HG02798 (cell line): ENCODE measurements at regions not wholly inside any gene's neighbourhood (a gene's known extent, or its start where the extent isn't known, plus 50 kb on each side); places are given as distances from the start of the nearest gene placed in this dataset.

ENCODE experiments used
- ATAC-seq: cut with Tn5 transposase; IDR thresholded peaks from one replicate; pipeline ENCODE4 v1.9.1; 2021; ENCODE audit warnings: mild to moderate bottlenecking; ENCODE audit not compliant: unreplicated experiment, poor library complexity

DNA sequence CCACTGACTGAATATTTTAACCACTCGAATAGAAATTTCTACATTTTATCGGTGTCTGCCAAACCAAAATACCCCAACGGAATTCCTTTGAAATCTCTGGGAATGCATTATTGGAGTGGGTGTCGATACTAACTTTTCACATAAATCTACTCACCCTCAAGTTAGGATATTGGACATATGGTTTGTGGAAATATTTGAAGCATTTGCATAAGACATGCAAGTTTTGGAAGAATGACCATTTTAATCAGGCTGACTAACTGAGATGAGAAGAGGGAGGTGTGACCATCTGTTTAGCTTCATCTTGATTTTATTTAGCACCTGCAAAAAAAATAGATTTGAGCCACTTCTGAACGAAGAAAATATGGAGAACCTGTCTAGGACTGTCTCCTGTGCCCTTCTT, 61.2 kb downstream of the KLF6 start:
- no peak for ATAC-seq

- no peak for ATAC-seq
Observed at GRCh38 chr10:3720228-3721019, 64.6 kb downstream of the KLF6 start.

DNA sequence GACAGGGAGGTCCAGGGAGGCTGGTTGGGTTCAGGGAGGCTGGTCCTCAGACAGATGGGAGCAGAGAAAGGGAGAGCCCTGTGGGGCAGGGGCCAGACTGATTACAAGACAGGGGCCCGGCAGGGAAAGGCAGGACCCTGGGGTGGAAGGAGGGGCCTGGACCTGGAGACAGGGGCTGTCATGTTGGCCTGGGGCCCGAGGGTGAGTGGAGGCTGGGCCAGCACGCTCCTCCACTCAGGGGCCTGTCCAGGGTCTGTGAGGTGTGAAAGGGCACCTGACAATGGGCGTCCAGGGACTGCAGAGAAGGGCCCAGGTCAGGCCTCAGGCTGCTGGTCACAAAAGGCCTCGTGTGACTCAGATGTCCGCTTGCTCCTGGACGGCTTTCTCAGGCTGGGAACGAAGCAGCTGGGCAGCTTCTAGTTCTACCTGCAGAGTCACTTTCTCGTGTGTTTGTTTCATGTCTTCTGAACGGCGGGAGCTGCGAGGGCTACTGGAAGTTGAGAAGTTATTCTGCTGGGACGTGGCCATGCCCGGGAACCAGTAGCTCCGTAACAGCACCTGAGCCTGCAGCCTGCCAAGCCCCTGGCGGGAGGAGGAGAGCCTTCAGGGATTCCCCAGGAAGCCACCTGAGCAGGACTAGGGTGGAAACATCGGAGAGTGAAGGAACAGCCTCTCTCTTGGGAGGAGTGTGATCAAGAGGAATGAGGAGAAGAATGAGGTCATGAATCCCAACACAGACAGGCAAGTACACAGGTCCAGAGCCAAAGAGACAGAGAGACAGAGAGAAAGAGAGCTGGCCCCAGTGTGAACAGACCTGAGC, 65.8 kb downstream of the KLF6 start:
- no peak for ATAC-seq

DNA sequence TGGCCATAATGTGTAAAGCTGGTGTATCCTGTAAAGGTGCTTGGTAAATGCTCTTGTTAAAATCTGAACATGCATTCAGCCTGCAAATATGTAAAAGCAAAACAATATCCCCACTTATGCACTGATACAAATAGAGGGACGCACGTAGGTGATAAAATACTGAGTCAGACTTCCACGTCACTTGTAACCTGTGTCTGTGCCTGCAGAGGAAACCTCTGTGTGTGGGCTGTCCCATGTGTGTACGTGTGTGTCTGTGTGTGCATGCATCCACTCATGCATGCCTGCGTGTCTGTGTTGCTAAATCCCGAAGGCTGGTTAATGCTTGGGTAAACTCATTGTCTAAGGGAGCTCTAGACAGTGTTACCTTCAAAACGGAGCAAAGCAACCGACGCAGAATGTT, 68.9 kb downstream of the KLF6 start:
- no peak for ATAC-seq

- no peak for ATAC-seq
Observed at GRCh38 chr10:3714967-3715366, 70.0 kb downstream of the KLF6 start.

DNA sequence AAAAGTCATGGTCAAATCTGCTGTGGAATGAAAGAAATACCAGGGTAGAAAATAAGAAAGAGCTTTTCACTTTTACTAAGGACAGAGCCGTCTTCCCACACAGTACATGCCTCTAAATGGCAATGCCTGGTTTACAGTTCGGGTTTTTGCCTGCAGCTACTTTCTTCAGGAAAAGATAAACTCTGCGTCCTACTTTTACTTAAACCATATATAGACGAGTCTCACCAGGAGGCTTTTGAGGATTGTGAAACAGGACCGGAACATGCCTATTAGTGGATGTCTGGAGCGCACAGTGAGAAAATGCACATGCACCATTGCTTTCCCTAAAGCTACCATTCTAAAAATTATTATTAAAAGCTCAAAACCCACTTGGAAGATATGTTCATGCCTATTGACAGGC, 70.5 kb downstream of the KLF6 start:
- ATAC-seq, result no peak

- ATAC-seq, result no peak
Observed at GRCh38 chr10:3712707-3713106, 72.3 kb downstream of the KLF6 start.

GRCh38 chr10:3711918-3712317, 73.1 kb downstream of the KLF6 start:
- no peak for ATAC-seq

- ATAC-seq, result no peak
Observed at GRCh38 chr10:3710764-3711163, 74.2 kb downstream of the KLF6 start.

GRCh38 chr10:3709456-3710060, 75.5 kb downstream of the KLF6 start:
- no peak for ATAC-seq

GRCh38 chr10:3708852-3709251, 76.2 kb downstream of the KLF6 start:
- no peak for ATAC-seq

DNA sequence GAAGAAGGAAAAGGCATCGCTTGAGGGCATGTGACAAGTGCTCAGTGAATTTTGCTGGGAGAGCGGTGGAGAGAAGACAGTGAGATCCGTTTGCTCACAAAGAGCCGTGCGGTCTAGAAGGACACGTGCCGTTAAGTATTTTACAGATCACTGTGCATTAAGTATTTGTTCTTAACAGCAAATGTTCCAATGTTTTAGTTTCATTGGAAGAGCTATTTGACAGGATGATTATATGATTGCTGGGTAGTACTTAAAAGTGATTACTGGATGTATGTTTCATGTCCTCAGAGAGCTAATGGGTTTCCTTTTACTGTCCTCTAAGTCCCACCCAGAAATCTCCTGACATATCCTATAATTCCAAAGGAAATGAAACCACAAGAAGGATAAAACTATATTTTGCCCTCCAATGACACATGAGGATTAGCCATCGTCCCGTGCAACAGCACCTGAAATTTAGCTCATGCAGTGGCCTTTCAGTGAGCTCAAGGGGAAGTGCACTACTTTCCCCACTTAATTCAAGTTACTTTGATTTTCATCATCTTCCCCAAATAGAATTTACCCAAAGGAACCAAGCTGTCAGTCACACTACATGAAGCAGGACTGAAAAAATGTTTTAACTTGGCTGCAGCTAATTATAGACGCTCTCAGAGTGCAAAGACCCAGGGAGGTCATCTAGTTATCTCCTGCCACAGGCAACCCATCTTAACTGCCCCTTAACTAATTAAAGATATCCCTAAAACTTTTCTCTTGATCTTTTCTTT, 80.3 kb downstream of the KLF6 start:
- ATAC-seq, result no peak

- ATAC-seq, result no peak
Observed at GRCh38 chr10:3702569-3702968, 82.4 kb downstream of the KLF6 start.

DNA sequence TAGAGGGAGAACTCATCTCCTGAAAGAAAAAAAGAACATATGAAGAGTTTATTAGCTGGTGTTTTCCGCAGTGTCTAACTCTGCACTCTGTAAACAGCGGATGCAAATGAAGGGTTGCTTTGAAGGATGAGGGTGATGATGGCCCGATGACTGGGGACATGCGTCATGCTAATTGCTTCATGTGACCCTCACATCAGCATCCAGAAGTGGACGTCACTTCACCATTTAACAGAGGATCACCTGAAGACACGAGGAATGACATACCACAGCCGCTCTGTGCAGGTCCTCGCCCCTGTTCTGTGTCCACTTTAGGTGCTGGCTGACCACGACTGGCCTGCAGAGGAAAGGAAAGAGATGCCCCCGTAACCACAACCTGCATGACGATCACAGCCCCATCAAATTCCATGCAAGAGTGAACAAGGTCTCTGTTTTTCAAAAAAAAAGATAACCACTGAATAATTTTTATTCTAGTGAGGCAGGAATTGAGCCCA, 82.9 kb downstream of the KLF6 start:
- ATAC-seq, result no peak

DNA sequence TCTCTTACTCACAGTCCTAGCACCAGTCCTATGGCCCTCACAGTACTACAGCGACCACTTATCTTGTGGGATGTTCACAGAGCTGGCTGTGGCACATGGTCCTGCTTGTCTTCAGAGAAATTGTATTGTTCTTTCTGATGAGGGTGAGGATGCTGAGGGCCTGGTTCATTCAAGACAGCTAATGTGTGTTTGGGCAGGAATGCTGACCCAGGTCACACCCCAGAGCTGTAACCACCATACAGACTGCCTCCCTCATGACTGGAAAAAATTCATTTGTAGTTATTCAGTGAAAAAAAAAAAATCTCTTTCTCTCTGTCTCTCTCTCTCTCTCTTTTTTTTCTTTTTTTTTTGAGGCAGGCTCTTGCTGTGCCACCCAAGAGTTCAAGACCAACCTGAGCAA, 83.5 kb downstream of the KLF6 start:
- ATAC-seq, result no peak

- no peak for ATAC-seq
Observed at GRCh38 chr10:3700531-3701076, 84.4 kb downstream of the KLF6 start.

GRCh38 chr10:3699916-3700315, 85.1 kb downstream of the KLF6 start:
- ATAC-seq, result no peak

GRCh38 chr10:3698312-3698711, 86.7 kb downstream of the KLF6 start:
- no peak for ATAC-seq

DNA sequence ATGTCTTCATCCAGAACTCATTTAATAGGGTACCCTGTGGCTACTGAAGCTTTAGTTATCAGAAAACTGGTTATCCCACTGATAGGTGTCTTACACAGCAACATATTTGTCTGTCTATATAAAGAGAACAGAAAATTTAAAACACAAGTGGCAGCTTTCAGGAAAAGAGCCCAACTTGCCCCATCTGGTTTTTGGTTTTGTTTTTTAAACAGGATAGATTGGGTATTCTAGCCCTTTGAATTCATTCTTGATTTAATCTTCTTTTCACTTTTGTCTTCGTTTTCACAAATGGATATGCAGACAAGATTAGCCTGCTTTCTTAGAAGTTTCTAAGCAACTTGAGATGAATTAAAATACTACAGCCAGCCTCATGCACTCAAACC, 91.3 kb downstream of the KLF6 start:
- no peak for ATAC-seq

GRCh38 chr10:3693022-3693697, 91.8 kb downstream of the KLF6 start:
- ATAC-seq, result no peak
